HFFc6 (cell line): ENCODE measurements at regions not wholly inside any gene's neighbourhood (a gene's known extent, or its start where the extent isn't known, plus 50 kb on each side); places are given as distances from the start of the nearest gene placed in this dataset.
"Not testable (repeated sequence)": the region's sequence is repeated elsewhere in the genome, so short reads cannot be mapped to it uniquely, and the experiment has no call there.

Source experiments
- DNase-seq: peaks from one replicate; pipeline ENCODE4 v3.0.0-alpha.2; 2018
- H3K27ac Mint-ChIP-seq: 2 replicates; pipeline ENCODE4 v1.8.0; 2020; ENCODE audit warnings: mild to moderate bottlenecking, mixed read lengths
- H3K27me3 Mint-ChIP-seq: 2 replicates; pipeline ENCODE4 v1.8.0; 2021; ENCODE audit warnings: mild to moderate bottlenecking, moderate library complexity, mixed read lengths; ENCODE audit not compliant: insufficient read depth
- H3K36me3 Mint-ChIP-seq: 2 replicates; pipeline ENCODE4 v1.8.0; 2021; ENCODE audit warnings: low read depth, mixed read lengths
- H3K4me1 Mint-ChIP-seq: 2 replicates; pipeline ENCODE4 v1.8.0; 2020; ENCODE audit warnings: low read depth, mixed read lengths
- H3K4me3 Mint-ChIP-seq: 2 replicates; pipeline ENCODE4 v1.8.0; 2020; ENCODE audit warnings: mild to moderate bottlenecking, moderate library complexity, mixed read lengths
- H3K9me3 Mint-ChIP-seq: 2 replicates; pipeline ENCODE4 v1.8.0; 2020; ENCODE audit warnings: mild to moderate bottlenecking, mixed read lengths
- CTCF ChIP-seq: fragments of 200-600 bp; sonication (generic); IDR thresholded peaks from 2 replicates; pipeline ENCODE4 v1.5.0; 2021; ENCODE audit warnings: antibody characterized with exemption, mild to moderate bottlenecking

GRCh38 chr3:132136334-132136716 lies 101.5 kb upstream of the CPNE4 start:
- Mint-ChIP-seq H3K27ac (peak overlapping the region; percentile 99), H3K9me3 (peaks cover 5% of the 10 kb centered on the region; the same call in 1 of the 2 replicates), H3K4me1 (peaks cover 46% of the 10 kb centered on the region), H3K27me3 (no peaks in the 10 kb centered on the region; the same call in 1 of the 2 replicates), H3K36me3 (peaks cover 4% of the 10 kb centered on the region; the same call in 1 of the 2 replicates), H3K4me3 (peak overlapping the region; percentile 88)
- no peak for TF ChIP-seq CTCF
- DNase-seq = no peak

- not testable (repeated sequence) for H3K9me3 Mint-ChIP-seq, DNase-seq, H3K36me3 Mint-ChIP-seq, H3K27me3 Mint-ChIP-seq
- H3K4me3 Mint-ChIP-seq = peak overlapping the region; percentile 88; the same call in 1 of the 2 replicates
- H3K27ac Mint-ChIP-seq = peak overlapping the region; percentile 99
- peaks cover 46% of the 10 kb centered on the region for H3K4me1 Mint-ChIP-seq
Measured at GRCh38 chr3:132136902-132137301, 102.1 kb upstream of the CPNE4 start.

GRCh38 chr3:132145833-132146232 lies 111.0 kb upstream of the CPNE4 start:
- H3K4me3 Mint-ChIP-seq = peak overlapping the region; percentile 11; the same call in 1 of the 2 replicates
- peaks cover 2% of the 10 kb centered on the region; the same call in 1 of the 2 replicates for H3K27me3 Mint-ChIP-seq
- no peak for TF ChIP-seq CTCF
- DNase-seq = peak; percentile 6
- no peaks in the 10 kb centered on the region for H3K36me3 Mint-ChIP-seq
- H3K4me1 Mint-ChIP-seq = peaks cover 13% of the 10 kb centered on the region
- no peak overlapping the region for H3K27ac Mint-ChIP-seq
- H3K9me3 Mint-ChIP-seq = no peaks in the 10 kb centered on the region

- Mint-ChIP-seq H3K9me3 (no peaks in the 10 kb centered on the region), H3K36me3 (no peaks in the 10 kb centered on the region), H3K4me3 (no peak overlapping the region), H3K27me3 (peaks cover 13% of the 10 kb centered on the region), H3K27ac (no peak overlapping the region), H3K4me1 (no peaks in the 10 kb centered on the region)
- DNase-seq = no peak
- no peak for TF ChIP-seq CTCF
Measured at GRCh38 chr3:132154619-132155018, 119.8 kb upstream of the CPNE4 start.

- Mint-ChIP-seq H3K4me1 (no peaks in the 10 kb centered on the region), H3K27ac (no peak overlapping the region), H3K4me3 (no peak overlapping the region), H3K9me3 (no peaks in the 10 kb centered on the region), H3K27me3 (peaks cover 14% of the 10 kb centered on the region), H3K36me3 (no peaks in the 10 kb centered on the region)
- DNase-seq = no peak
- TF ChIP-seq CTCF = no peak
Measured at GRCh38 chr3:132159145-132159544, 124.3 kb upstream of the CPNE4 start.

GRCh38 chr3:132160198-132160597 lies 125.4 kb upstream of the CPNE4 start:
- Mint-ChIP-seq H3K36me3 (no peaks in the 10 kb centered on the region), H3K4me3 (no peak overlapping the region), H3K9me3 (no peaks in the 10 kb centered on the region), H3K27me3 (peaks cover 14% of the 10 kb centered on the region), H3K27ac (no peak overlapping the region), H3K4me1 (no peaks in the 10 kb centered on the region)
- TF ChIP-seq CTCF = no peak
- no peak for DNase-seq
